ENCODE measurements at regions not wholly inside any gene's neighbourhood (a gene's known extent, or its start where the extent isn't known, plus 50 kb on each side); places are given as distances from the start of the nearest gene placed in this dataset.

DNA sequence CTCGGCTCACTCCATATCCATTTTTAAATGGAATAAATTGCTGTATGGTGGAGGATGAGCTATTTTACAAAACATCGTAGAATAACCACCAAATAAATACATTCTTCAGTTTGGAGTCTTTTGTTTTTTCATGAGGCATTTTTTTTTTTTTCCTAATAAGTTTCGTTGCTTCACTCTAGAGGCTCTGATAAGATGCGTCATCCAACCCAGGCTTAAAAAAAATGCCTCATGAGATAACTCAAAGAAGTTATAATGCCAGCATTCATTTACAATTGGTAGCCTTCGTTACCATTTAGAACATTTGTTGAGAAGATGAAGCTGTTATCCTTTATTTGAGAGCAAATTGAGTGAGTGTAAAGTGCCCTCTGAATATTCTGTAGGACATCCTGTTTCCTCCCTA is 172.2 kb upstream of the CENPE start:
- TF ChIP-seq, protein P1, sequence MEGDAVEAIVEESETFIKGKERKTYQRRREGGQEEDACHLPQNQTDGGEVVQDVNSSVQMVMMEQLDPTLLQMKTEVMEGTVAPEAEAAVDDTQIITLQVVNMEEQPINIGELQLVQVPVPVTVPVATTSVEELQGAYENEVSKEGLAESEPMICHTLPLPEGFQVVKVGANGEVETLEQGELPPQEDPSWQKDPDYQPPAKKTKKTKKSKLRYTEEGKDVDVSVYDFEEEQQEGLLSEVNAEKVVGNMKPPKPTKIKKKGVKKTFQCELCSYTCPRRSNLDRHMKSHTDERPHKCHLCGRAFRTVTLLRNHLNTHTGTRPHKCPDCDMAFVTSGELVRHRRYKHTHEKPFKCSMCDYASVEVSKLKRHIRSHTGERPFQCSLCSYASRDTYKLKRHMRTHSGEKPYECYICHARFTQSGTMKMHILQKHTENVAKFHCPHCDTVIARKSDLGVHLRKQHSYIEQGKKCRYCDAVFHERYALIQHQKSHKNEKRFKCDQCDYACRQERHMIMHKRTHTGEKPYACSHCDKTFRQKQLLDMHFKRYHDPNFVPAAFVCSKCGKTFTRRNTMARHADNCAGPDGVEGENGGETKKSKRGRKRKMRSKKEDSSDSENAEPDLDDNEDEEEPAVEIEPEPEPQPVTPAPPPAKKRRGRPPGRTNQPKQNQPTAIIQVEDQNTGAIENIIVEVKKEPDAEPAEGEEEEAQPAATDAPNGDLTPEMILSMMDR (IDR thresholded peaks at IDR 0.05; ENCODE audit: control insufficient read depth, extremely low read depth, insufficient read depth): no peak
- H3K4me3 ChIP-seq (ENCODE audit: low read depth, low read length): no peak overlapping the region
- DNase-seq (ENCODE audit: low read depth): no peak

DNA sequence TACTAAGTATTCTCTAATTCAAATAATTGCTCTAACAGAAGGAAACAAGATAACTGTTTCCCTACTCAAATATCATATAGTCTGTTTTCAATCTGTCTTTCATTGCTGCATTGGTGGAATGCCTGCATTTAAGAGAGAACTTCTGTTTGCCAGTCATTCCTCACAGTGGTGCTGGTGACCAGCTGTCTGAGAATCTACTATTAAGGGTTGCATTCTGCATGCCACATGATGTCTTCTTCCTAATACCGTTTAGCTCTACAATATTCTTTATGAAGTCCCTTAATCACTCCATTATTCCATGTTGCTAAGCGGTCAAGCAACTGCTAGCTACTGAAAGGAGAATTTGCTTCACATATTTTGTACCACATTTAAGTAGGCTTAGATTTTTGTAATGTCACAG is 167.1 kb upstream of the CENPE start:
- no peak overlapping the region for H3K4me3 ChIP-seq (ENCODE audit: low read depth, low read length)
- DNase-seq (ENCODE audit: low read depth): no peak
- TF ChIP-seq, protein P1 (IDR thresholded peaks at IDR 0.05; ENCODE audit: control insufficient read depth, extremely low read depth, insufficient read depth): no peak

DNA sequence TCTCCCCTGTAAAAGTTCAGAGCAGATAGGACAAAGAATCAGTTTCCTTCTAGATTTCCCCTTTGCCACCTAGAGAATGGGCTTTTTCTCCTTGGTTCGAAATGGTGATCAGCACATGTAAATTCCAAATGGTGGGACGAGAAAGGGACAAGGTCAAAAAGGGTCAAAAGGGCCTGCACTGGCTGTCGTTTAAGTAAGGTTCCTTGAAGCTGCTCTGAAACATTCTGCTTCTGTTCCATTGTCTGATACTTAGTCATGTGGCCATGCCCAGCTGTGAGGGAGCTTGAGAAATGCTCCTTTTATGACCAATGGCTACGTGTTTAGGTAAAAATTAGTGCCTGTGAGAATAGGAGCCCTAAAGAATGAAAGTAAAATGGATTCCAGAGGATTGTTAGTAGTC is 165.9 kb upstream of the CENPE start:
- H3K4me3 ChIP-seq (ENCODE audit: low read depth, low read length): no peak overlapping the region
- TF ChIP-seq, protein P1 (IDR thresholded peaks at IDR 0.05; ENCODE audit: control insufficient read depth, extremely low read depth, insufficient read depth): no peak
- DNase-seq (ENCODE audit: low read depth): no peak

DNA sequence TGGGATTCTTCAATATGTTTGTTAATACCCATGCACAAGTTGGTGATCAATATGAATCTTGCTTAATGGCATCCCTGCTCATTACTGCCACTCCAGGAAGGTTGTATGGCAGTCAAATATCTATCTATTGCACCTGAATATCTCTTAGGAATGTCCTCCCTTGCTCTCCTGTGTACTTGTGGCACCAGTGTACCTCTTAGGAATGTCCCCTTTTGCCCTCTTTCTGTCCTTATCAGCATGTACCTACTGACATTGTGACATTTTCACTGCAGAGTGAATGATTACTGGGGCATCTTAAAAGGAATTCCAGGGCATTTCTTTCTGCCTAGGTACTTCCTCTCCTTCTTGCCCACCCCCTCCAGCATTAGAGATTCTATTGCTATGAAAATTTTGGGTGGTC is 163.8 kb upstream of the CENPE start:
- no peak for DNase-seq (ENCODE audit: low read depth)
- TF ChIP-seq, protein P1 (IDR thresholded peaks at IDR 0.05; ENCODE audit: control insufficient read depth, extremely low read depth, insufficient read depth): no peak
- no peak overlapping the region for H3K4me3 ChIP-seq (ENCODE audit: low read depth, low read length)

DNA sequence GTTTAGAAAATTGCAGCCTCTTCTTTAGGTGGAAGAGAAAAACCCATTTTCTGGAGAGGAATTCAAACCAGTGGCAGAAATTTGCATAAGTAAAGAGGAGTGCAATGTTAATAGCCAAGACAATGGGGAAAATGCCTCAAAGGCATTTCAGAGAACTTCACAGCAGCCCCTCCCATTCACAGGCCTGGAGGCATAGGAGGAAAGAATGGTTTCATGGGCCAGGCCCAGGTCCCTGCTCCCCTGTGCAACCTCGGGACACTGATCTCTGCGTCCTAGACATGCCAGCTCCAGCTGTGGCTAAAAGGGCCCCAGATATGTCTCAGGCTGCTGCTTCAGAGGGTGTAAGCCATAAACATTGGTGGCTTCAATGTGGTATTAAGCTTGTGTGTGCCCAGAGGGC is 161.8 kb upstream of the CENPE start:
- TF ChIP-seq, protein P1 (IDR thresholded peaks at IDR 0.05; ENCODE audit: control insufficient read depth, extremely low read depth, insufficient read depth): no peak
- H3K4me3 ChIP-seq (ENCODE audit: low read depth, low read length): no peak overlapping the region
- DNase-seq (ENCODE audit: low read depth): no peak

DNA sequence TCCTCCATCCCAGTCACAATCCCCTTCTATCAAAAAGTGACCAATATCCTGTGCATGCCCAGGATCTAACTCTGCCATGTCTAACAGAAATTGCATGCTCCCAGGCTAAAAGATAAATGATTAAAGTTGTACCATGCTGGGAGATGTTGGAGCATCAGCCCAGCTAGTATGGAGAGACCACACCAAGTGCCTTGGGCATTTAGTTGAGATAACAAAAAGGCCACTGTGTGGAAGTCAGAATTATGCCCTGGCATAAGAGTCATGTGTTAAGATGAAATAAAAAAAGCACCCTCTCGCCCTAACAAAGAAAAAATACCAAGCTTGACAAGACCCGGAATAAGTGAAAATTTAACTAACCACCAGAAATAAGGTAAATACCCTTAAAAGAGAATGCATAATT is 155.9 kb upstream of the CENPE start:
- H3K4me3 ChIP-seq (ENCODE audit: low read depth, low read length): no peak overlapping the region
- no peak for DNase-seq (ENCODE audit: low read depth)
- TF ChIP-seq, protein P1 (IDR thresholded peaks at IDR 0.05; ENCODE audit: control insufficient read depth, extremely low read depth, insufficient read depth): no peak

DNA sequence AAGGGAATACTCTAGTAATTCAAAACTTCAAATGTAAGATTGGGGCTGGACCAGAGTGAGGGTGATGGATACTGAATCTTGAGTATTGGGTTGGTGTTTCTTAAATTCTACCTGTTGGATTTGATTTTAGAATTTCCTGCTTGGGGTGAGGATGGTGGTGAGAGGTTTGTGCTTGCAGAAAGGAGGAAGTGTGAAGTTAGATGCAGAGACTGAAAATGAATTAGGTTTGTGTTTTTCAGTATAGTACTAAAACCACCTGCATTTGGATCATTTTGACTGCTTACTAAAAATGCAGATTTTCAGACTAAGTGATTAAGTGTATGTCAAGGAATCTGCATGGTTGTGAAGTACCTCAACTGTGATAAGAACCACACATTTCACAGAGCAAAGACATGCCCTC is 131.5 kb upstream of the CENPE start:
- TF ChIP-seq, protein P1 (IDR thresholded peaks at IDR 0.05; ENCODE audit: control insufficient read depth, extremely low read depth, insufficient read depth): no peak
- H3K4me3 ChIP-seq (ENCODE audit: low read depth, low read length): no peak overlapping the region
- DNase-seq (ENCODE audit: low read depth): no peak

Data from LNCaP clone FGC (cell line).